HG03521 (cell line): ENCODE measurements at regions not wholly inside any gene's neighbourhood (a gene's known extent, or its start where the extent isn't known, plus 50 kb on each side); places are given as distances from the start of the nearest gene placed in this dataset.

Experiments used
- ATAC-seq: cut with Tn5 transposase; IDR thresholded peaks from one replicate; pipeline ENCODE4 v1.9.1; 2021; ENCODE audit warnings: mild to moderate bottlenecking, moderate library complexity; ENCODE audit not compliant: unreplicated experiment

DNA sequence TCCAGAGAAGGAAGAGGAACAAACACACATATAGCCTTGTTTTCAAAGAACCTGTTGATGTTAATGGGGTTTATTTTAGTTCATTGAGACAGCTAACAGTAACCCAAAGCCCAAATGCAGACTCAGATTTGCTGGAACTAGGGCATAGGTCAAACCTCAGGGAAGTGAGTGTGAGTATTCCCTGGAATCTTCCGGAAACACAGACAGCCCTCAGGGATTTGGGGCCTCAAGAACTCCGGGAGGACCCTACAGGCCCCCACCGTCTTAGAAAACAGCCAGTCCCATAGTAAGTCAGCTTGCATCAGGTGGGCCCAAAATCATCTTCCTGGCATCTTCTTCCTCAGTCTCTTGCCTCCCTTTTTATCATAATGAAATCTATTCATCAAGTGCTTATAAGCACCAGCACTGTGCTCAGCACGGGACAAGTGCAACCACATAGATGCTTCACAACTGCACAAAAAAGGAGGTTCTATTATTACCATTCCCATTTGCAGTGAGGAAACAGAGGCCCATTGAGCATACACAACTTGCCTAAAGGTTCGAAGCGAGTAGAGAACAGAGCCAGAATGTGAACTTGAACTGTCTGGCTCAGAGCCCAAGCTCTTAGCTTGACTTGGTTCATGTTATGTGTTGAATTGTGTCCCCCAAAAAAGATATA is 50.2 kb upstream of the BCL11A start:
- no peak for ATAC-seq

DNA sequence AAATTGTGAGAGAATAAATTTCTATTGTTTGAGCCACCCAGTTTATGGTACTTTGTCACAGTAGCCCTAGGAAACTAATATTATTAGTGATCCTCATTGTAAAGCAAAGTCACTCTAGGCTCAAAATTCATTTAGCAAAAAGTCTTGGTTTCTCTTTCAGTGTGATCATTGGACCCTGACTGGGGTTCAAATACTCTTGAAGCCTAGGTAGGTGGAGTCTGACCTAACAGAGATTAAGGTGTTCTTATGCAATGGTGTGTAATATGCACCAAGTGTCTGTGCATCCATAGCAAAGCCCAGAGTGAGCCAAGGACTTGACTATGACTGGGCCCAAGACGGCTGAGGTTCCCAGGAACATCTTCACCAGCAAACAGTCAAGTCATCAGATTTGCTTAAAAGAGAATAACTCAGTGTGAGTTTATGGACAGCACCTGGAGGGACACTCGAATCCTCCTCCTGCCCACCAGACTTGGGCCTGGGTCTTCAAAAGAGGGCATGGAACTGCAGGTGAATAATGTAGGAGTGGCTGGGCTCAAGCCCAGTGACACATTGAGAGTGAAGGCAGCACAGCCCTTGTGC is 51.1 kb upstream of the BCL11A start:
- no peak for ATAC-seq

DNA sequence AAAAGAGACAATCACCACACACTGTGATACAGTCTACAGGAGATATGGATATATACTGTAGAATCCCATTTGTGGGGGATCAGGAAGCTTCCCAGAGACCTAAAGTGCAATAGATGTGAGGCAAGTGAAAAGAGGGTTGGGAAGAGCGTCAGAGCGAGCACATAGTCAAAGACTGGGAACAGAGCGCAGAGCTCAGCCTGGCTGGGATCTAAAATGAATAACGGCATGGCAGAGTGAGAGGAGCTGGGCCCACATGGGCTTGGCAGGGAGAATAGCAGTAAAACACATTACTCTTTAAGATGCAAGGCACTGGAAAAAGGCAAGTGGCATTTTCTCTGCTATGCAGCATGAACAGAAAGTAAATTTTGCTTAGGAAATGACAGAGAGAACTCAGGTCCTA is 52.4 kb upstream of the BCL11A start:
- ATAC-seq: no peak

DNA sequence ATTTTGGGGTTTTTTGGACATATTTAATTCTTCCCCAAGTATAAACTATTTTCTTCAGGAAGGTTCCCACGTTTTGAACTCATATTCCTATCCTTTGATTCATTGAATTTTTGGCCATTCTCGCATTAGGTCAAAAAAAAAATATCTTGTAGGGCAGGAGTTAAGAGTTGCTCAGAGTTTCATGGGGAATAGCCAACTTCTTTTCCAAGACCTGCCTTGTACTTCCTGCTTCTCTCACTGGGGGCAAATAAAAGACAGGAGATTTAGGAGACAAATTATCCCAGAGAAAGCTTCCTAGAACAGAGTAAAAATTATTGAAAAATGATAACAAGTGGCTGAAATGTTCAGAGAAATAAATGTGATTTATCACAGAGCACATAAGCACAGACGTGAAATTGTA is 55.2 kb upstream of the BCL11A start:
- no peak for ATAC-seq

DNA sequence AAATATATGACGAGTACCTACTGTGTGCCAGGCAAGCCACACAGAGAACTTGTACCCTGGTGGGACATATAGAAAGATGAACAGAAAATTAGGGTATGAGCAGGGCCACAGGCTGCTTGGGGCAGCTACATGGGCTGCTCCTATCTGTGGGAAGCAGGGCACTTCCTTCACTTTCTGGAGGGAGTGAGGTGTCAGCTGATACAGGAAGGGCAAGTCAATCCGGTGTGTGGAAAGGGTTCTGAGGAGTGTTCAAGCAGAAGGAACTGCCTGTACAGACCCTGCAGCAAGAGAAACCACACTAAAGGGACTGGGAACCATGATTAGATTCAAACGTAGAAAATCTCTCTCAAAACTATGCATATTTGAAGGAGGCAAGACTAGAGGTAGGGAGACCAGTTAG is 58.6 kb upstream of the BCL11A start:
- no peak for ATAC-seq

DNA sequence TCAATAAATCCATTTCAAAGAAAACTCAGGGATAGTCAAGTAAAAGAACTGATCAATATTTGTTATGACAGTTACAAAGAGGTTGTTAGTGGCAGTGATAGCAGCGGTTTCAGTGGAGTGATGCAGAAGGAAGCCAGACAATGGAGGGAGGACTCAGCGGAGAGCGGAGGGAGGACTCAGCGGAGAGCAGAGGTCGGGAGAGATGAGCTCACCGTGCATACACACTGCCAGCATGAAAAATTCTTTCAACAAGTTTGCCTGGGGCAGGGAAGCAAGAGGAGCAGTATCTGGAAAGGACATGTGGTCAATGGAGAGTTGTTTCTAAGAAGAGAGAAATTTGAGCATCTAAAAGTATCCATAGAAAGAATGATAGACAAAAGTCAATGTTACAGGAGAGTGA is 60.9 kb upstream of the BCL11A start:
- no peak for ATAC-seq

DNA sequence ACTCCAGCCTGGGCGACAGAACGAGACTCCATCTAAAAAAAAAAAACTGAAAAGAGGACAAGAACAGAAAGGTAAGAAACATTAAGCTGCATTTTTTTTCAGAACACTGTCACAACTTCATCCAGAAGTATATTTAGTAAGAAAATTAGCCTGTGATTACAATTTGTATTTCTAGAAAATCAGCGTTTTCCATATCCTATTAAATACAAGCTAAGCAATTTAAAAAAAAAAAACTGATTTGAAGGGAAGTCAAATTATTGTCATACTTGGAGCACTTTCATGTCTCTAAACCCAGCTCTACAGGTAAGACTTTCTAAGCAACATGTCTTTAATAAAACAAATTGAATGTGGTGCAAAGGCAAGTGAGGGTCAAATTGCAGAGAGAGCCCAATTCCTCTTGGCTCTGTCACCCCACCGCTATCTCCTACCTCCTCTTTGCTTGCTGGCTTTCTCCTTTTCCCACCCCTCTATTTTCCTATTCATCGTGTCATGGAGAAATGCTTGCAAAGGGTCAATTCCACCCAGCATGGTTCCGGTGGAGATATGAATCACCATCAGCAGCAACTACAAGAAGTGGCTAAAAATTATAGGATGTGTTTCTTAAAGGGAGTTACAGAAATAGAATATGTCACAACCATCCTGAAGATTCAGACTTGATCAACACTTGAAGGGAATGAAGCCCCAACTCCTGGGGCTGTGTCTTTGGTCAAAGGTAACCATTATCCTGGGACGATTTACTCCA is 68.4 kb upstream of the BCL11A start:
- ATAC-seq: no peak

DNA sequence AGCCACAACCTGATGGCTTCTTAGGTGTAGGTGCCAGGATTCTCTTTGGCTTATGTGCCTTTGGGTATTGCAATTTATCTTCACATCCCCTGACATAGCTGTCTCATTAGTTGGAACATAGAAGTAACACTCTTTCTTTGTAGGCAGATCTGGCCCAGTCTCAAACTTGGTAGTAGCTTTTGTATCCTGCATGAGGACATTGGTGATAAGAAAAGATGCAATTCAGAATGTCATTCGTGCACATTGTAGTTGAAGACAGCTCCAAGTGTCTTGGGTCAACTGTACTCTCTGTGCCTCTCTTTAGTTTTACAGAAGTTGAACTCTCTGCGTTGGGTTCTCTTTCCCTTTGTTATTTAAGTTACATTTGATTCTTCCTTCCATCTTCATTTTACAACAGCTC is 69.6 kb upstream of the BCL11A start:
- no peak for ATAC-seq

DNA sequence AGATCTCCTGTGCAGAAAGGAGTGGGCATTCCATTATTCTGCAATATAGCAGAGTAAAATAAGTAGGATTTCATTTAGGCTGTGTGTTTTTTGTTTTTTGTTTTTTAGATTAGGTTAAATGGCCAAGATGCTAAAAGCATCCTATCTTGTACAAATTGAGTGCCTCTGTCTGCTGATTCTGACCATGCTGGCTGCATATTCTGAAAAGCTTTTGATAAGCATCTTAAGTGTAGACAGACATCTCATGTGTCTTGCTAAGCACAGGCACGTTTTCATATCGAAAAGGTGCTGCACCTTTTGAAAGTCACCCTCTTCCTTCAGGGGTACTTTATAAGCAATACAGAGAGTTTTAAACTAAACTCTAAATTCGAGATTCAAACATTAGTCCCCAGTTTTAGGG is 74.0 kb upstream of the BCL11A start:
- no peak for ATAC-seq

DNA sequence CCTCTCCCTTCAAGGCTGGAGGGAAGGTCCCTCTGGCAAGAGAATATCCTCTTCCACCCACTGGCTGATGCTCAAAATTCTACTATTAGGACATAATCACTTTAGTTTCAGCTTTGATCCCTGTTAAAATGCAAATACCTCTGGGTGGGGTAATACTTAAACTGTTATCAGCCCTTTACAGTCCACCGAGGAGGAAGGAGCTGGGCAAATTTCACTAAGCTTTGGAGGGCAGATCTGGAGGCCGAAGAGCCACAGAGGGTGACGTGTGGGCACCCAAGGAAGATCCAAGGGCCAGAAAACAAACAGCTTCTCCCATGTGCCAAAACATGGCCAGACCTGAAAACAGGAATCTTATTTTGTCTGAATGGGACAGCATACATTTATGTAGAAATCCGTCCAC is 74.6 kb upstream of the BCL11A start:
- ATAC-seq: no peak

DNA sequence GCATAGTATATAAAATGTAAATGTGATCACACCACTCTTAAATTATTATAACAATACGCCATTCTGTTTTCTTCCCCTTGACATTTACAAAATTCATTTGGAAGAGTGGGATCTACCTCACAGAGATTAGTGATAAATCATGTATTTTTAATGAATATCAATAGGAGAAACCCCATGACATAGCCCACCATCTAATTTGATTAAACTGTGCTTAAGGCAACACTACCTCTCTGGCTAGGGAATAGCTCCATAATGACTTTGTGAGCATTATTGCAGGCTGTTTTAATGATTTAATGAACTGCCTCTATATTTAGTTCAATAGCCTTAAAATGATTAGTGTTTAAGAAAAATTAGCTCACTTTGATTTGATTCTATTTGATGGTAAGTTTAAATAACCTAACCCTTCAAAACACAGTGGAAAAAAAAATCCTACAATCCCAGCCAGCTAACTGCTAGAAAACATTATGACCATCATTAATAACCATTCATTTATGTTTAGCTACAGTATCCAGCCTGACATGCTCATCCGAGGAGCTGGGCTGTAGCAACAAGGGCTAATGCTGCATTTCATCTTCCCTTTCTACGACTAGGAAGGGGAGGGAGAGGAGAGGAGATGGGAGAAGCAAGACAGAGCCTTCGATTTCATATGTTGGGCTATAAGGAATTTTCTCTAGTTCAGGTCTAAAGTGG is 75.3 kb upstream of the BCL11A start:
- no peak for ATAC-seq

DNA sequence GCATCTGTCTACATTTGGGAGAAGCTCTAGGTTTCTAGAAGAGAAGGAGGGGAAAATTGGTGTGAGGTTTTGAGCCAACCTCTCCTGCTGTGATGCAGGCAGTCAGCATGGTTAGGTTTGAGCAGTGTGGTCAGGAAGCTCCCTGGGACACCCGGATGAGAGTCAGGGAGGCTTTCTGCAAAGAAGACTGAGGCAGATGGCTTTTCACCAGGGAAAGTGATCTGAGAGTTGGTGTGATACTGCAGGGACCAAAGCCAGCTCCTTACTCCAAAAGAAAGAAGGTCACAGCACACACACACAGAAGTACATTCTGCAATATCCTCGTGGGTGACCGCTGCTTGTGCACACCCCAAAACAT is 75.8 kb upstream of the BCL11A start:
- ATAC-seq: no peak

DNA sequence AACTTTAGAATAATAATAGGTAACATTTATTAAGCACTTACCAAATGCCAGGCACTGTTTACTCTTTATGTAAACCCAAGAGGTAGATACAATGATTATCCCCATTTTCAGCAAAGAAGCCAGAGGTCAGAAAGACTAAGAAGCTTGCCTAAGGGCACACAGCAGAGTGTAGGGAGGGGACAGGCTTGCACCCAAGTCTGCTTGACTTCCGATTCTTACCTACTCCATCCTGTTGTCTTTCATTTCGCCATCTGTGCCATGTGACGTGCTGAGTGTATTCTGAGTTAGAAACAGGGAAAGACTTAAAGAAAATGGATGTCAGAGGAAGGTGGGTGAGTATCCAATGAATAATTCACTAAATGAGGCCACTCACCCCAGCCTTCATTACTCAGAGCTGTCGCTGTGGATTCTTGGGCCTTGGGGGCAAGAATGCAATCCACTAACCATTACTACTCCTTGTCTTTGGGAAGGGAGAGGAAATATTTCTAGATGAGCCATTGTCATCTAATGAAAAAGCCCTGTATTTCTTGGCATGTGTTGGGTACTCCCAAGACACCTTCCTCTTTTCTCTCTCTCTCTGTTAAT is 76.4 kb upstream of the BCL11A start:
- ATAC-seq: no peak

DNA sequence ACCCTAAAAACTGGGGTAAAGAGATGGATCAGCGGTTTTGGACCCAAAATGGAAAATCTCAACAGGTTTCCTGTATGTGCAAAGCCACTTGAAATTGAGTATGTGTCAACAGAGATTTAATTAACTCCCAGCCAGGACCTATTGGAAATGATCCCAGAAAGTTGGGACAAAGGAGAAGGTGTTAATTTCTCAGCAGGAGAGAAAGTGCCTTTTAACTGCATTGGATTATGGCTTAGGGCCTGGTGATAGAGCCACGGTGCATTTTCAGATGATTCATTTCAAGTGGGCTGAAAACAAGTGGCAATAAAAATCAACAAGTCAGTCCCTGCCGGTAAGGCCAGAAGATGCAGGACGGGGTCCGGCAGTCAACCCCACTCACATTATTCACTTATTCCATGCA is 80.2 kb upstream of the BCL11A start:
- ATAC-seq: no peak

DNA sequence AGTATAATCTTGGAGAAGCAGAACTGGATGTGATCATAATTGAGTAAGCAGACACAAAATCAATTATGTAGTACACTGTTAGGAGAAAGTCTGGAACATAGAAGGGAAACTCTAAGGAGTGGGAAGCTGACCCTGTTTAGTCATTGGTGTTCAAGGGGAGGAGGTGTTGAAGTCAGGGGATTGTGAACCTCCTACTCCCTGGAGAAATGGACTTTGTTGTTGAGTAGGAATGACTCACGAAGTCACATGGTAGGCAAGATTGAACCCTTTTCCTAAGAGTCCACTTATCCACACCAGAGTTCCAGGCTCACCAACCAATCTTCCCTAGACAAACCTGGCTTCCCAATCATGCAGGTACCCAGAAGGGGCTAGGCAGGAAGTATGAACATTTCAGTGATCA is 81.0 kb upstream of the BCL11A start:
- ATAC-seq: no peak

DNA sequence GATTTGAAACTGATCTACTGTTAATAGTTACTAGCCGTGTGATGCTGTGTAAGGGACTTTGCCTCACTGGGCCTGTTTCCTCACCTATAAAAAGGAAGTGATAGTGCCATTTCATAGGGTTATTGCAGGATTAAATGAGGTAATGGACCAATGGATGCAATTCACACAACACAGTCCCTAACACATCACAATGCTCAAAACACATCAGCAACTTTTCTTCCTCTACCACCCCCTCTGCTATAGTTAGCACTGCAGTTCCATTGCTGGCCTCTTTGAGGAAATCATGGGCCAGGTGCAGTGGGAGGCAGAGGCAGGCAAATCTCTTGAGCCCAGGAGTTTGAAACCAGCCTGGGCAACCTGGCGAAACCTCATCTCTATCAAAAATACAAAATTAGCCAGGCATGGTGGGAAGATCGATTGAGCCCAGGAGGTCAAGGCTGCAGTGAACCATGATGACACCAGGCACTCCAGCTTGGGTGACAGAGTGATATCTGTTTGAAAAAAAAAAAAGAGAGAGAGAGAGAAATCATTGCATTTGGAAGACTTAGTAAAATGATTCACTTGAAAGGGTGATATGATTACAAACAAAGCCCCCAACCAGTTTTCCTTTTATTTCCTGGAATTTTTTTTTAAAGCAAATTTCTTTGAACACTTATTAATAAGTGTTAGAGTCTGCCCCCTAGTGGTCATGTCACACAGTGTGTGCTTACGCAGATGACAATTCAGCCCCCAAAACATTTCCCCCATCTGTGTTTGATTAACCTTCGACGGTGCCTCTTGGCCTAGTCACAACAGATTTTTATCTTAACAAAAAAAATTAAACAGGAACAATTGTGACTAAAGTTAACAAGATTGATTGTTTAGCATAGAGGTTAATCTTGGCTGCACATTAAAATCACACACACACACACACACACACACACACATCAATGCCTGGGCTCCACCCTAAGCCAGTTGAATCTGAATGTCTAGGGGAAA is 88.6 kb upstream of the BCL11A start:
- ATAC-seq: peak; percentile 60

DNA sequence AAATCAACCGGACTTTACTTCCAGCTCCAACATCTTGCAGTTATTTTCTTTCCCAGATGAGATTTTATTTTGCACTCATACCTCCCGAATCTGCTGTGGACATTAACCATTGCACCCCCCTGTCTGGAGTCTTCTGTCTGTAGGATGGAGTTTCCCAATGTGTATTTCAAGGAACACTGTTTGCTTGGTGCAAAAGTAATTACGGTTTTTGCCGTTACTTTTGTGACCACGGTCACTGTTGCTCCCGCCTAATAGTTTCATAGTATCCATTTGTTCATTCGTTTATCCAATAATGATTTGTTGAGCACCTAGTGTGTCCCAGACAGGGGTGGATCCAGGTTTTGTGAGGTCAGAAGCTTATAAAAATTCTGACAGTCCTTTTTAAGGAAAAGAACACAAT is 90.3 kb upstream of the BCL11A start:
- no peak for ATAC-seq

DNA sequence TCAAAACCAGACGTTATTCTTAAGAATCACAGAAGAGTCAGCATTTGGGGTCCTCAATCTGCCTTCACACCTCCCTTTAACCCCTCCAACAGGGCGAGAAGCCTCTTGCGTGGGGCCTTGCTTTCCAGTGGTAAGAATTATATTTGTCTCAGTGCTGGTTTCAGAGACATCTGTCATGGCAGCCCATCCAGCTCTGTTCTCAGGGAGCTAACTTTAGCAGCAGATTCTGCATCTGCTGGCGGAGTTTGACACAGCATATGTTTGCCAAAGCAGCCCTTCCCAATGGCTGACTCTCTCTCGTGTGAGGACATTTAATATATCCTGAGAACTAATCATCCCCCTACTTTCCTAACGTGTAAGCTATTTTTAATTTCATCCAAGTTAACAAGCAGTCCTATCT is 91.5 kb upstream of the BCL11A start:
- ATAC-seq: no peak

DNA sequence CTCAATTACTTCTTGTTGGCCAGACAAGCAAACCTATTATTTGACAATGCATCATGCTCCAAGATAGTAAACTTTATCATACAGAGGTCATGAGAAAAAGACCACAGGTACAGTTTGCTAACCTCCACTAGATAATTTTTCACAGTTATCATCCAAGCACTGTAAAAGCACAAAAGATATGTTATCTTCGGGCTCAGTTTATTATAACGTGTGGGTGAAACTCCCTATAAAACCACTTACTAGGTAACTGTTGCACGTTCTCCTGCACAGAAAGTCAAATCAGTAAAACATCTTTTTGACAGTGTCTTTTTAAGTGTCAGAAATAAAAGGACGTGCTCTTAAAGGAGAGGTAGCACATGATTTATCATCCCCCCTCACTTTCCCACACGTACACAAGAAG is 94.7 kb upstream of the BCL11A start:
- no peak for ATAC-seq

DNA sequence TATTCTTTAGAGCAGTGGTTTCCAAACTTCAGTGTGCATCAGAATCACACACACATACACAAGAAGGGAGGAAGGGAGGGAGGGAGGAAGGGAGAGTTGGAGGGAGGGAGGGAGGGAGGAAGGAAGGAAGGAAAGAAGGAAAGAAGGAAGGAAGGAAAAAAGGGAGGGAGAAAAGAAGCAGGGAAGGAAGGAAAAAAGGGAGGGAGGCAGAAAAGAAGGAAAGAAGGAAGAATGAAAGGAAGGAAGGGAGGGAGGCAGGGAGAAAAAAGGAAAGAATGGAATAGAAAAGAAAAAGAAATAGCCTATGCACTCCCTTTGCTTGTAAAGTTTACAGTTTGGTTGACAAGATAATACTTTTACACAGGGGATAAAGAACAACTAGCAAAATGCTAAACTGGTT is 96.3 kb upstream of the BCL11A start:
- ATAC-seq: no peak
